C4-2B (cell line): ENCODE measurements at regions not wholly inside any gene's neighbourhood (a gene's known extent, or its start where the extent isn't known, plus 50 kb on each side); places are given as distances from the start of the nearest gene placed in this dataset.

Experiments used
- H3K27ac ChIP-seq: fragments of 450-650 bp; 2 replicates; pipeline ENCODE4 v1.5.1; 2017
- CTCF ChIP-seq: fragments of 450-650 bp; conservative IDR thresholded peaks from 2 replicates; pipeline ENCODE4 v1.5.1; 2017; ENCODE audit warnings: mild to moderate bottlenecking
- ZFX ChIP-seq: fragments of 450-650 bp; IDR thresholded peaks from 2 replicates; pipeline ENCODE4 v1.6.1; 2017

- no peak overlapping the region for H3K27ac ChIP-seq
- TF ChIP-seq CTCF (no peak), ZFX (no peak)
Observed at GRCh38 chr20:40617594-40617993, 71.4 kb downstream of the MAFB start.

GRCh38 chr20:40612837-40613236, 76.2 kb downstream of the MAFB start:
- H3K27ac ChIP-seq = no peak overlapping the region
- no peak for TF ChIP-seq CTCF
- TF ChIP-seq ZFX = no peak

GRCh38 chr20:40612247-40612646, 76.8 kb downstream of the MAFB start:
- H3K27ac ChIP-seq = no peak overlapping the region
- TF ChIP-seq CTCF (no peak), ZFX (no peak)

- TF ChIP-seq ZFX = no peak
- TF ChIP-seq CTCF = no peak
- H3K27ac ChIP-seq = no peak overlapping the region
Observed at GRCh38 chr20:40610730-40611129, 78.3 kb downstream of the MAFB start.

GRCh38 chr20:40607927-40608326, 81.1 kb downstream of the MAFB start:
- H3K27ac ChIP-seq = no peak overlapping the region
- TF ChIP-seq CTCF = no peak
- no peak for TF ChIP-seq ZFX

GRCh38 chr20:40606660-40607059, 82.4 kb downstream of the MAFB start:
- TF ChIP-seq CTCF (0 out of 2 replicates have a peak, but pooled peaks have one; percentile 5), ZFX (no peak)
- H3K27ac ChIP-seq = no peak overlapping the region

- no peak overlapping the region for H3K27ac ChIP-seq
- TF ChIP-seq CTCF (no peak), ZFX (no peak)
Observed at GRCh38 chr20:40606237-40606636, 82.8 kb downstream of the MAFB start.

- no peak for TF ChIP-seq ZFX
- no peak for TF ChIP-seq CTCF
- no peak overlapping the region for H3K27ac ChIP-seq
Observed at GRCh38 chr20:40604416-40604815, 84.6 kb downstream of the MAFB start.
